CD4-positive, alpha-beta T cell treated with Interleukin-6 at 100 ng/mL for 8 hours (primary cell): ENCODE measurements at regions not wholly inside any gene's neighbourhood (a gene's known extent, or its start where the extent isn't known, plus 50 kb on each side); places are given as distances from the start of the nearest gene placed in this dataset.

Experiments
- DNase-seq: peaks from one replicate; pipeline ENCODE4 v3.0.0-alpha.2; 2020; ENCODE audit warnings: mixed read lengths, low spot score

GRCh38 chr15:93553167-93553935 is 464.3 kb upstream of the RGMA start:
- no peak for DNase-seq

DNA sequence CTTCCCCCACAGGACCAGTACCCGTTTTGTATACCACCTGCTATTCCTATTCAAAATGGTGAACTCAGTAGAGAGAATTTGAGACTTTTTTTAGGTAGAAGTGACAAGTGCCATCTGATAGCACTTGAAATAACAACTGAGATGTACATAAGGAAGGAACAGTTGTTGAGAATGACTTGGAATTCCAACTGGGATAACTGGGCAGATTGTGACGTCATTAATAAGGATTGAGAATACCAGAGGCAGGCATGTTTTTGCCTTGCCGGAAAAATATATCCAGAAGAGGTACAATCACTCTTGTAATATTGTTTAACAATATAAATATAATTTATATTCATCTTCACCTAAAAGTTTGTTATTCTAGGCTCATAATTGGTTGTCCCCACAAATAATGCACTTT is 454.1 kb upstream of the RGMA start:
- no peak for DNase-seq

DNA sequence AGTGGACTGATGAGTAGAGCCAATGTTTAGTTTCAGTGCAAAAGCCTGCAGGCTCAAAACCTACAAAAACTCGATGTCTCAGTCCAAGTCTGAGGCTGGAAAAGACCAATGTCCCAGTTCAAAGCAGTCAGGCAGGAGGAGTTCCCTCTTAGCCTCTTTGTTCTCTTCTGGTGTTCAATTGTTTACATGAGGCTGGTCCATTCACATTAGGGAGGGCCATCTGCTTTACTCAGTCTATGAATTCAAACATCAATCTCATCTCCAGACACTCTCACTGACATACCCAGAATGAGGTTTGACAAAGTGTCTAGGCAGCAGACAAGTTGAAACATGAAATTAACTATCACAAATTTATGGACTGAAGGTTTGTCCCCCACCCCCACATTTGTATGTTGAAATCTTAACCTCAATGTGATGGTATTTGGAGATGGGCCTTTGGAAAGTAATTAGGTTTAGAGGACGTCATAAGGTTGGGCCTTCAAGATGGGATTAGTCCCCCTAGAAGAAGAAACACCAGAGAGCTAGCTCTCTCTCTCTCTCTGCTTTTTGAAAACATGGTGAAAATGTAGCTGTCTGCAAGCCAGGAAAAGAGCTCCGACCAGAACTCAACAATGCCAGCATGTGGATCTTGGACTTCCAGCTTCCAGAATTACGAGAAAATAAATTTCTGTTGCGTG is 438.5 kb upstream of the RGMA start:
- DNase-seq: no peak

GRCh38 chr15:93524432-93524831 is 435.4 kb upstream of the RGMA start:
- DNase-seq: no peak

GRCh38 chr15:93523481-93523880 is 434.5 kb upstream of the RGMA start:
- no peak for DNase-seq

GRCh38 chr15:93520206-93520605 is 431.2 kb upstream of the RGMA start:
- no peak for DNase-seq

- DNase-seq: no peak
Observed at GRCh38 chr15:93519599-93519998, 430.6 kb upstream of the RGMA start.

DNA sequence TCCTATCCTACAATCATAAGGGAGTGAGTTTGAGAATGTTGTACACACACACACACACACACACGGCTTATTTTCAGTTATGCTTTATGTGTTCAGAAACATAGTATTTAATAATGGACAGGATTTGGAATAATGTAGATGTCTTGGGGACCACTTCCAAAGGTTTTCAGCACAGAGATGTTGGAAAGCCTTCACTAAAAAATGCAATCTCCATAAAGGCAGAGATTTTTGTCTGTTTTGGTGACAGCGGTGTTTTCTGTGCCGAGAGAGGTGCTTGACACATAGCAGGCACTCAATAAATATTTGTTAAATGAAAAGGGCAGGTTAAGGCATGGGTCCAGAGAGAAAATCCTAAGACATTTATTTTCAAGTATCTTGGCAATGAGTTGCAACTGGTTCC is 428.2 kb upstream of the RGMA start:
- DNase-seq: no peak

- no peak for DNase-seq
Observed at GRCh38 chr15:93515256-93516051, 426.4 kb upstream of the RGMA start.

DNA sequence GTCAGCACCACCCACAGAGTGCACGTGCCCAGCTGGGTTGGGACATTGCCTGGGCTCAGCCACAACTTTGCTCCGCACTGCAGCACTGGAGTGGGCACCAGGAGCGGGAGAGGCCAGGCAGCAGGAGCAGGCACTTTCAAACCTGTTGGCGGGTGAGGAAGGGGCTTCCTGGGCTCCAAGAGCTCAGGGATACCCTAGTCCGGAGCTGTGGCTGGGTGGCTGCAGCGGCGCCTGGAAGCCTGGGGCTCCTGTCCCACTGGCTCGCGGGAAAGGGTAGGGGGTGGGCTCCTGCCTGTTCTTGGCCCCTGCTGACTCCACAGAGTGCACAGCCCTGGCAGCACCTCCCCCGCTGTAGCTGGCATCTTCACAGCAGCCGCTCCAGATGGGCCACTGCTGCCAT is 417.6 kb upstream of the RGMA start:
- no peak for DNase-seq

DNA sequence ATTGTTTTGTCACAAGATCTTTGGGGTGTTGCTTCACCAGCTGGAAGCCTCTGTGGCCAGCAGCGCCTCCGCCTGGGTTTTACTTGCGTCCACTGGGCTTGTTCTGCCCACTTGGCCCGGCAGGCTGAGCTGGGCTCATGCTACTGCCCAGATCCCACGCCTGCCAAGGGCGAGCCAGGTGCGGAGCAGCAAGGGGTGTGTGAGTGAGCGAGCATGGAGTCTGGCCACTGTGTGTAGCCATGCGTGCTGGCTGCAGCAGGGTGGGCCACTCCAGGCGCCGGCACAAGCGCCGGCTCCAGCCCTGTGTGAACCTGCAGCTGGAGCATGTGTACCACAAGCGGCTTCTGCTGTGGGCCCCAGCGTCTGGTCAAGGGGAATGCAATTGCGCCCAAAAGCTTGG is 416.5 kb upstream of the RGMA start:
- DNase-seq: no peak

GRCh38 chr15:93501946-93502345 is 412.9 kb upstream of the RGMA start:
- no peak for DNase-seq

DNA sequence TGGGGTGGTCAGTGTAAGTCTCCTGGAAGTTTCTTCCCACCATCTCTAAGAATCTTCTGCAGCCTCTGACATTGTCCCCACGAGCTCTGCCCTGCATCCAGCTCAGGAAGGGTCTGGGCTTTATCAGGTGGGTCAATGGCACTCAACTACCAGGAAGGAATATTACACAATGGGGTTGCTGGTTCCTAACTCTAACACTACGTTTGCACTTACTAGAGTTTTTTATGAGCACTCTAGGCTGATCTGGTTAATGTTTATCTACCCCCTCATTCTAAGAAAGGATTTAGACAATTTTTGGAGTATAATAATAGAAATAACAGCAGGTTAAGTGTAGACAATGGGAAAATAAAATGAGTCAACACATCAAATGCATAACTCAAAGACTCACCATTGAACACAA is 411.1 kb upstream of the RGMA start:
- DNase-seq: no peak

GRCh38 chr15:93497291-93497690 is 408.3 kb upstream of the RGMA start:
- no peak for DNase-seq

GRCh38 chr15:93496888-93497287 is 407.9 kb upstream of the RGMA start:
- no peak for DNase-seq

- DNase-seq: no peak
Observed at GRCh38 chr15:93495799-93496637, 407.0 kb upstream of the RGMA start.

DNA sequence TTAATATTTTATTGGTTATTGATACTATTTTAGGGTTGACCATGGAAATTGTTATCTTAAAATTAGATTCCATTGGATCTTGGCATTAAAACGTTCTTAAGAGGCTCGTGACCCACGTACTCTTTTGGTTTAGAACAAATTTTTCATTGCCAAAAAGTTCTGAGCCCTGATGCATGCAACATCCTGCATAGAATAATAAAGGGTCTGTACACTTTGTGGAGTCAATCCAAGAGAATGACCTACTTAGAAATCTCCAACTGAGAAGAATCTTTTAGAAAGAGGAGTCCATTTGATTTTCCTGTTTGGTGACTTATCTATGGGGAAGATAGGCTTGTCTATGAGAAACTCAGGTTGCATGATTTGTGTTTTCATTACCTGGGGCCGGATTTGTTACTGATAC is 404.2 kb upstream of the RGMA start:
- no peak for DNase-seq

- DNase-seq: no peak
Observed at GRCh38 chr15:93491291-93491690, 402.3 kb upstream of the RGMA start.

DNA sequence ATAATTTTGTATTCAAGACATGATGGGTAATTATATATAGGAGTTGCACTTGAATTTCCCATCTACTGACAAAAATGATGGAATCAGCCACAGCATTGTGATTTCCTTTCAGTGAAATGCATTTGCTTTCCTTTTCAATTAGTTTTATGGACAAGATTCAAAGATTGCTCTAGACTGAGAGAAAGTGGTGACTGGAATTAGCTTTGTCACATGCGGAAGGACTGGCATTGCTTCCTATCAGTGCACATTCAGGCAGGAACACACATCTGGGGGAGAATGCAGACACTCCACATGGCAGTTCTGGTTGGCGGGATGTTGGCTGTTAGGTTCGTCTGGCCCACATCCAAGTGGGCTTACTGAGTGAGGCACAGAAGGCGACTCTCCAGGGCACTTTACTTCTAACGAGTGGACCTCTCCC is 399.3 kb upstream of the RGMA start:
- no peak for DNase-seq

DNA sequence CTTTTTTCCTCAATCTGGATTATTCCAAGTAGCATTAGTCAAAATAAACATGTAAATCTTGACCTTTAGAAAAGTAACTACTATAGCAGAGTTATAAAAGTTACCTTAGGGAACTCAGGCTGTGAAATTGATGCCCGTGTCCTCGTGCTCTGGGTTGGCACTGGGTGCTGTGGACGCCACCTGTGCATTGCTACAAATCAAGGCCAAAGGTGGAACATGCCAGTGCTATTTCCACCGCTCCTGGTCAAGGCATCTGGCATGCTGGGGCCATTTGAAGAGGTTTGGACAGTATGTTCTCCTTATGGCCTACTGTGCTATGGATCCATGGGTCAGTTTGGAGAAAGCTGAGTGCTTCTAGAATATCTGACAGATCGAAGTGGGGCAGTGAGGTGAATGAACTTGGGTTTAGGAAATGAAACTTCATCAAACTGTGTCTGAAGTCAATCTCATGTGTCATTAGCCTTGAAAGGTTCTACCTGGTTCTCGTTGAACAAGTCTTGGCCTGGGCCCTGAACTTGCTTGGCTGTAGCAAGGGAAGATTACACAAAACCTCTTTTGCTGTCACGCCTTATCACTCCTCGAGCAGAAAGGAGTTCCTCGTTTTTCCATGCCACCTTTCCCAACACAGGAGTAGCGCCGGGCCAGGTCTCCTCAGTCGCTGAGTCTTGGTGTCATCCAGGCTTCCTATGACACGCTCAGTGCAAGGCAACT is 397.6 kb upstream of the RGMA start:
- DNase-seq: no peak
